Esophagus muscularis mucosa (tissue), 3 donors: ENCODE measurements at regions not wholly inside any gene's neighbourhood (a gene's known extent, or its start where the extent isn't known, plus 50 kb on each side); places are given as distances from the start of the nearest gene placed in this dataset.

Experiments
- CTCF ChIP-seq, 3 experiments: fragments of 200-600 bp in 2 of 3; fragments of 450-650 bp in 1 of 3; sonication (generic) in 2 of 3; IDR thresholded peaks; one replicate each; pipeline ENCODE4 v1.5.1; 2017 to 2019; ENCODE audit warnings: antibody characterized with exemption in 3 of 3, mild to moderate bottlenecking in 2 of 3, moderate library complexity in 1 of 3
- POLR2A ChIP-seq: fragments of 450-650 bp; IDR thresholded peaks from one replicate; pipeline ENCODE4 v1.6.1; 2017; ENCODE audit warnings: antibody characterized with exemption, moderate library complexity, mild to moderate bottlenecking, low read depth

- TF ChIP-seq CTCF (IDR thresholded peaks at IDR 0.05) (no peak), POLR2A (no peak)
Measured at GRCh38 chr13:88736026-88736425, 1064.9 kb downstream of the SLITRK5 start.
